GM21515 (cell line): ENCODE measurements at regions not wholly inside any gene's neighbourhood (a gene's known extent, or its start where the extent isn't known, plus 50 kb on each side); places are given as distances from the start of the nearest gene placed in this dataset.
"Not testable (repeated sequence)": the region's sequence is repeated elsewhere in the genome, so short reads cannot be mapped to it uniquely, and the experiment has no call there.

ENCODE experiments used
- ATAC-seq: cut with Tn5 transposase; IDR thresholded peaks from one replicate; pipeline ENCODE4 v1.9.1; 2021; ENCODE audit not compliant: unreplicated experiment

DNA sequence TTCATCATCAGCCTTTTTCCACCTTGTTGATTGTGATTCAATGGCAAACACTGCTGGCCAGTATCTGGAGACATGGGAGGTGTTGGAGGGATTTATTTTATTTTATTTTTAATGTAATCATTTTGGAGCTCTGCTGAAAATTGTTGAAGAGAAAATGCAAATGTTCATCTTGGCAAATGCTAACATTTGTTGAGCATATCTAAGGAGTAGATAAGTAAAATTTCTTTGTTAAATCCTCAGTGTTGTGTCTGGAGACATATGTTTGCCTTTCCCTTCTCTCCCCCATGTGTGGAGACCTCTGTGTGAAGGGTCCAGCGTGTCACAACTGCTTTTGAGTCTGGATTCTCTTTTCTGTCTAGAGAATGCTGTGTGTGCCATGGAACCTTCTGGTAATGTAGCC is 300.3 kb downstream of the FZD1 start:
- ATAC-seq: no peak

GRCh38 chr7:91565499-91566401 is 301.5 kb downstream of the FZD1 start:
- no peak for ATAC-seq

DNA sequence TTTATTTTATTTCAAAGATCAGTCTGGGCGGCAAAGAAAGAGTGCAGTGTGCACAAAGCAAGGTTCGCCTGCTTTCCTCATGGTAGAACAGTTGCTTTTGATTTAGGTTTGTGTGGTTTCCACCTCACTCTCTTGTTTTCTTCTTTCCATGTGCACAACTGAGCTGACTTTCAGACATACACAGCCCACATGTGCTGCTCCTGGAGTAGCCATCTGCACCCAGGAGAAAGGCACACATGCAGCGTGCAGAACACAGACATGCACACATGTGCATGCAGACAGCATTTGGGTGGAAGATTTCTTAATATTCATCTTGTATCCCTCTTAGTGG is 302.1 kb downstream of the FZD1 start:
- no peak for ATAC-seq

- ATAC-seq: no peak
Measured at GRCh38 chr7:91567081-91568012, 303.1 kb downstream of the FZD1 start.

GRCh38 chr7:91568138-91568537 is 303.9 kb downstream of the FZD1 start:
- no peak for ATAC-seq

GRCh38 chr7:91569728-91570457 is 305.7 kb downstream of the FZD1 start:
- ATAC-seq: no peak

DNA sequence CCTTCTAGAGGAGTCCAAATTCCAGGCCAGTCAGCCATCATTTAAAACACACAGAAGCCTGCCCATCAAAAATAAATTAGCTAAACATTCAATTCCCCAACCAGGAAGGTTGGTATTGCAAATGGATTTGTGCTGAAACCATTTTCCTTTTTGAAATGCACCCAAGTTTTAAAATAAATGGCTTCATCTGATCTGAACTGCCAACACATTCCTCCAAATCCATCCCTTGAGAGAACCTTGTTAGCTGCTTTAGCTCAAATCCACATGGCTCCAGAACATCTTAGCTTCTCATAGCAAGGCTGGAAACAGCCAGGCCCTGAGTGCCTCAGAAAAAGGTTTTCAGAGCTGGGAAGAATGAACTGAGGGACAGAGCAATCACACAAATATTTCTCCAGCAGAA is 306.3 kb downstream of the FZD1 start:
- ATAC-seq: no peak

GRCh38 chr7:91571601-91572000 is 307.4 kb downstream of the FZD1 start:
- ATAC-seq: no peak

DNA sequence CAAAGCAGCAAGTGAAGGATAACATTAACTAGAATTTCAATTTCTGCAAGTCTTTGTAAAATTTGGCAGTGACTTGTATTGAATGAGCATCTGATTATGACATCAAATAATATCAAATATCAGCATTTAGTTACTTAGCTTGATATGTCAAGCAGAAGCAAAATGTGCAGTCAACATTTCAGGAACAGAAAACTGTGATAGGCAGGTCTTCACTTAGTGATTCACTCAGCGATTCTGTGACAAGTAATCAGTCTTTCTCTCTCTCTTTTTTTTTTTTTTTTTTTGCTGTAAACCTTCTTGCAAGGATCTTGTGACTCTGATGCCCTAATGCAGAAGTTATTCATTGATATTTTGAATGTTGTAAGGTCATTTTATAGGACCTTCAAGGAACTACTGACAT is 307.1 kb downstream of the MTERF1 start:
- no peak for ATAC-seq

DNA sequence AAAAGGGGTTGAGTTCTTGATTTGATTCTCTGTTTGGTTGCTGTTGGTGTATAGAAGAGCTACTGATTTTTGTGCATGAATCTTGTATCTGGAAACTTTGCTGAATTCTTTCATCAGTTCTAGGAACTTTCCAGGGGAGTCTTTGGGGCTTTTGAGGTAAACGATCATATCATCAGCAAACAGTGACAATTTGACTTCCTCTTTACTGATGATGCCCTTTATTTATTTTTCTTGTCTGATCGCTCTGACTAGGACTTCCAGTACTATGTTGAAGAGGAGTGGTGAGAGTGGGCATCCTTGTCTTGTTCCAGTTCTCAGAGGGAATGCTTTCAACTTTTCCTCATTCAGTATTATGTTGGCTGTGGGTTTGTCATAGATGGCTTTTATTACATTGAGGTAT is 304.0 kb downstream of the MTERF1 start:
- not testable (repeated sequence) for ATAC-seq

GRCh38 chr7:91579837-91580236 is 300.7 kb downstream of the MTERF1 start:
- no peak for ATAC-seq

DNA sequence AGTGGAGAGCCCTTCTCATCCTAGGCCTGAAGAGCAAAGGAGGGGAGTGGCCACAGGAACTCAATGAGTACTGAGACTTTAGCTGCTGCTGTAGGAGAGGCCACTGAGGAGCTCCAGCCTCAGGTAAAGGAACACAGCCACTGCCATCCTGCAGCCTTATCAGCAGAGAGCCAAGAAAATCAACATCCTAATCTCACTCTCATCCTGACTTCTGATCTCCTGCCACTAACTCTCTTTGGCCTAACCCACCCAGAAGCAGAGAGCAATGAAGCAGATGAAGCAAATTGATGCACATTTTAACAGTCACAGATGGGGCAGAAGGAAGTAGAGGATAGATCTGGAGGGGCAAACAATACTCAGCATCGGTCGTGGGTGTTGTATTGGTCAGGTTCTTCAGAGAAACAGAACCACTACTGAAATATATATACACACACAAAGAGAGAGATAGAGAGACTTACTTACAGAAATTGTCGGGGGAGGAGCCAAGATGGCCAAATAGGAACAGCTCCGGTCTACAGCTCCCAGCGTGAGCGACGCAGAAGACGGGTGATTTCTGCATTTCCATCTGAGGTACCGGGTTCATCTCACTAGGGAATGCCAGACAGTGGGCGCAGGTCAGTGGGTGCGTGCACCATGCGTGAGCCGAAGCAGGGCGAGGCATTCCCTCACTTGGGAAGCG is 297.6 kb downstream of the MTERF1 start:
- no peak for ATAC-seq

DNA sequence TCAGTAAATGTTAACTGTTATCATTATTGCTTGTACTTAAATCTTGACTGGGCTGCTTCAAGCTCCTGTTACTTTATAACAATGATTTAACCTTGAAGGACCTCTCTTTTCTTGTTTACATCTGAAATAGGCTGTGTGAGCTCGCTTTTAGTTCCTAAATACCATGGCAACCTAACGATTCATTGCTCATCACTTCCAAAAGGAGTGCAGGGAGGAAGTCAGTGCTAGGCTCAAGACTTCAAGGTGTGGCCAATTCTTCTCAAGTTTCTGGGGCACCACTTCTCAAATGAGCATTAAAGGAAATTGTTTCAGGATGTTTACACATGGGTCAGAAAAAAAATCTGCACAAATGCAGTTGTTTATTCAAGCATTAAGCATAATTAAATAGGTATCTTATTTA is 284.2 kb downstream of the MTERF1 start:
- ATAC-seq: no peak

GRCh38 chr7:91598791-91599190 is 281.7 kb downstream of the MTERF1 start:
- ATAC-seq: no peak

- no peak for ATAC-seq
Measured at GRCh38 chr7:91600112-91600511, 280.4 kb downstream of the MTERF1 start.

- no peak for ATAC-seq
Measured at GRCh38 chr7:91603707-91604106, 276.8 kb downstream of the MTERF1 start.

DNA sequence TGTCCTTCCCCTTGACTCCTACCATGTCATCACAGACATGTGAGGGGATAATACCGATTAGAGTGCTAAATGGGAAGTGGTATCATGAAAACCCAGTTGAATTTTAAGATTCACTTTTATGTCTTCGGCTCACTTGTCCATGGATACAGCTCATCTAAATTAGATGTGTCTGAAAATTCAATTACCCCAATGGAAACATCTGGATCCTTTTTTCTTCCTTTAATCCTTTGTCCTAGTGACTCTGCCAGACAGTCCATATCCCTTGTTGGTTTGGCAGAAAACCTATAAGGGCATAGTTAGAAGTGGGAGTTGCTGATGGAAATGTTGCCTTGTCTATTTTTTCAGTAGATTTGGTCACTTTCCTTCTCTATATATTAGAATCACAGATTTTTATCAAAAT is 271.9 kb downstream of the MTERF1 start:
- ATAC-seq: no peak

DNA sequence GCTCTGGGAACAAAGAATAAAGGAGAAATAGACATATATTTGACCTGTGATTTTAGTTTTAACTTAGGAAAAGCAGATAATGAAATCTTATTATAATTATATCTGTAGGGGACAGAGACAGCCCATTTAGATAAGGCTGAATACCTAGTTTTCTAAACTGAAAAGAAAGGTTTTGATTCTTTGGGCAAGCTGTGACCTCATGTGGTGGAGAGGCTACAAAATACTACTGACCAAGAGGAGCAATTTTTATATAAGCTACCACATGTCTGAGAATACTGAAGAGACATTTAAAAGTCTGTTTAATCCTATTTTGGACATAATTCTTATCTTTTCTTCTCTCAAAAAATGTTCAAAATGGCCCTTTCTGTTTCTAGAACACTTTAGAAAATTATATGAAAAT is 271.0 kb downstream of the MTERF1 start:
- ATAC-seq: no peak

DNA sequence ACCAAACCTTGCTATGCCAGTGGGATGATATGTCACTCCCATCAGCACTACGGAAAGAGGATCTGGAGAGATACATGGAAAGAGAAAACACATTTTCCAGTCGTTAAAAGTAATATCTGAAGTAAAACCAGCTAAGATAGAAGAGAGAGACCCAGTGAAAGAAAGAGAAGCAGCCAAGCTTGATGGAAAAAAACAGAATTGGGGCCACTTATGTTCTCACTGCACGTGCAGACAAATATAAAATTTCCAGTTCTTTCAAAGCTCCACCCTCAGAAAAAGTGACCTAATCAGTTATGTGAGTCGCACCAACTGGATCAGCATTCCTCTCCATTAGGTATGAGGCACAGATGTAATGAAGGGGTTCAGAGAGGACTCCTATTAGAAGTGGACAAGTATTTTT is 266.1 kb downstream of the MTERF1 start:
- ATAC-seq: no peak

- ATAC-seq: no peak
Measured at GRCh38 chr7:91618776-91619765, 261.4 kb downstream of the MTERF1 start.
